KMS-11 (cell line): ENCODE measurements at regions not wholly inside any gene's neighbourhood (a gene's known extent, or its start where the extent isn't known, plus 50 kb on each side); places are given as distances from the start of the nearest gene placed in this dataset.

Experiments used
- H2AFZ ChIP-seq: fragments of 200-600 bp; sonication (generic); 2 replicates; pipeline ENCODE4 v1.6.1; 2016; ENCODE audit warnings: antibody characterized with exemption, mixed run types, low read depth
- H3K27ac ChIP-seq: fragments of 200-600 bp; sonication (generic); 2 replicates; pipeline ENCODE4 v1.6.1; 2016; ENCODE audit warnings: mild to moderate bottlenecking, mixed run types
- H3K27me3 ChIP-seq: fragments of 200-600 bp; sonication (generic); 2 replicates; pipeline ENCODE4 v1.6.1; 2017; ENCODE audit warnings: mild to moderate bottlenecking, low read depth, mixed run types, moderate library complexity; ENCODE audit not compliant: insufficient read depth
- H3K36me3 ChIP-seq: fragments of 200-600 bp; sonication (generic); 2 replicates; pipeline ENCODE4 v1.6.1; 2017; ENCODE audit warnings: mild to moderate bottlenecking, mixed run types; ENCODE audit not compliant: insufficient read depth
- H3K4me1 ChIP-seq: fragments of 200-600 bp; sonication (generic); 2 replicates; pipeline ENCODE4 v1.6.1; 2016; ENCODE audit warnings: mild to moderate bottlenecking, low read depth, mixed run types; ENCODE audit not compliant: poor library complexity, severe bottlenecking
- H3K4me2 ChIP-seq: fragments of 200-600 bp; sonication (generic); 2 replicates; pipeline ENCODE4 v1.7.0; 2016; ENCODE audit warnings: mild to moderate bottlenecking, mixed run types
- H3K4me3 ChIP-seq: fragments of 200-600 bp; sonication (generic); IDR thresholded peaks from 2 replicates; pipeline ENCODE4 v1.6.1; 2017; ENCODE audit warnings: low read depth, low read length, mixed read lengths; ENCODE audit not compliant: insufficient read depth
- H3K79me2 ChIP-seq: fragments of 200-600 bp; sonication (generic); 2 replicates; pipeline ENCODE4 v1.6.1; 2016; ENCODE audit warnings: low read depth, mixed run types; ENCODE audit not compliant: insufficient read depth
- H3K9ac ChIP-seq: fragments of 200-600 bp; sonication (generic); 2 replicates; pipeline ENCODE4 v1.6.1; 2016; ENCODE audit warnings: mild to moderate bottlenecking, mixed run types
- H4K20me1 ChIP-seq: fragments of 200-600 bp; sonication (generic); 2 replicates; pipeline ENCODE4 v1.6.1; 2016; ENCODE audit warnings: mild to moderate bottlenecking, mixed run types; ENCODE audit not compliant: insufficient read depth
- CTCF ChIP-seq: fragments of 200-600 bp; sonication (generic); conservative IDR thresholded peaks from 2 replicates; pipeline ENCODE4 v1.6.1; 2017; ENCODE audit warnings: low read depth, mild to moderate bottlenecking, antibody characterized with exemption, low read length, moderate library complexity, mixed read lengths

DNA sequence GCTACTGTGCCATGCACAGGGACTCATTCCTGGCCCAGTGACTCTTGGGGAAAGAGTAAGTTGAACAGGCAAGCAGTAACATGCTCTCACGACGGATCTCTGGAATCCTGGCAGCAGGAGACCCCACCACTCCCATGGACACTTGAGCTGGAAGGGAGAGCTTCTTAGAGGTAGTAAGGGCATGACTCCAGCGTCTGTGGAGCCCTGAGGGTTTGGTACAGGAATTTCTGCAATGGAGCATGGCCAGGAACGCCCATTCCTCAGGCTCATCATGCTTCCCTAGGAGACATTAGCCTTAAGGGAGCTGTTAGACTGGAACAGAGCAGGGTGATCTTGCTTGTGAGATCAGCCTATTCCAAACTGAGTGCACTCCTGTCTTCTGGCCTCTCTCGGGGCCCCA lies 212.9 kb downstream of the MAT2B start:
- H3K36me3 ChIP-seq, result no peaks in the 10 kb centered on the region
- H3K27me3 ChIP-seq, result no peaks in the 10 kb centered on the region
- no peak overlapping the region for H3K27ac ChIP-seq
- no peak overlapping the region for H2AFZ ChIP-seq
- no peak for TF ChIP-seq CTCF
- no peak overlapping the region for H3K9ac ChIP-seq
- no peak overlapping the region for H3K4me2 ChIP-seq
- H3K4me1 ChIP-seq, result no peaks in the 10 kb centered on the region
- H4K20me1 ChIP-seq, result no peaks in the 10 kb centered on the region
- no peaks in the 10 kb centered on the region for H3K79me2 ChIP-seq
- H3K4me3 ChIP-seq, result no peak overlapping the region

DNA sequence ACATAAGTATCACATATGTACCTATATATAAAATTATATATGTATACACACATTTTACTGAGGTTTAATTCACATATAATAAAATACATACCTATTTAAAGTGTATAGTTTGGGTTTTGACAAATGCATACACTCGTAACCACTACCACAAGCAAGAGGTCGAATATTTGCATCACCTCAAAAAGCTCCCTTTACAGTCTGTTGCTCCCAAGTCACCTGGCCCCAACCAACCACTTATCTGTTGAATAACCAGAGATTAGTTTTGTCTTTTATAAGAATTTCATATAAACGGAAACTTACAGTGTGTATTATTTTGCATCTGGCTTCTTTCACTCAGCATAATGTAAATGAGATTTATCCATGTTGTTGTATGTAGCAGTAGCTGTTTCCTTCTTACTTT lies 218.9 kb downstream of the MAT2B start:
- Histone ChIP-seq H3K9ac (no peak overlapping the region), H3K4me2 (no peak overlapping the region), H3K27me3 (no peaks in the 10 kb centered on the region), H3K4me3 (no peak overlapping the region), H3K27ac (no peak overlapping the region), H3K79me2 (no peaks in the 10 kb centered on the region), H3K4me1 (no peaks in the 10 kb centered on the region), H4K20me1 (no peaks in the 10 kb centered on the region), H3K36me3 (no peaks in the 10 kb centered on the region), H2AFZ (no peak overlapping the region)
- no peak for TF ChIP-seq CTCF

GRCh38 chr5:163727028-163727427 lies 221.6 kb downstream of the MAT2B start:
- Histone ChIP-seq H2AFZ (no peak overlapping the region), H4K20me1 (no peaks in the 10 kb centered on the region), H3K4me1 (no peaks in the 10 kb centered on the region), H3K4me3 (no peak overlapping the region), H3K27me3 (no peaks in the 10 kb centered on the region), H3K4me2 (no peak overlapping the region), H3K9ac (no peak overlapping the region), H3K27ac (no peak overlapping the region), H3K36me3 (no peaks in the 10 kb centered on the region), H3K79me2 (no peaks in the 10 kb centered on the region)
- TF ChIP-seq CTCF, result no peak

DNA sequence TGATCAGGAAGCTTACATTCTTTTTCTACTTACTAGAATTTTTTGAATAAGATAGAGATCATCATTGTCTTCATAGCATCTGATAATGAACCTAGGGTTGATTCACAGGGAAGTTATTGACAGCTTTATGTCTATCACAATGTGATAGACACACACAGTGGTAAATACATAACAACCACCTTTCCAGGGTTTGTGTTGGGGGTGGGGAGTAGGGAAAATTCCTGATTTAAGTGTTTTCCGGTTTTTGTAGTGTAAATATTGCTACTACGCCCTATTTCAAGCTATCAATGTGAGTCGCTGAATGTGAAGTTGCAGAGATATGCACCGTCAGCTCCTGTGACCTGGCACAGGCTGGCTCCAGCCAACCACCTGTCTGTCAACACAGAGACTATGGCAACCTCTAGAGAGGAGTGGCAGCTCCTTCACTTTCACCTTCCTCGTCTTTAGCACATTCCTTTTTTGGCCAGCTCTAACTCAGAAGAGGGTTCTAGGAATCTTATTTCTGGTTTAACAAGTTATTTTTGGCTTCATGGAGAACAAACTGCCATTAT lies 224.9 kb downstream of the MAT2B start:
- Histone ChIP-seq H3K27ac (no peak overlapping the region), H3K36me3 (no peaks in the 10 kb centered on the region), H2AFZ (no peak overlapping the region), H3K9ac (no peak overlapping the region), H4K20me1 (no peaks in the 10 kb centered on the region), H3K79me2 (no peaks in the 10 kb centered on the region), H3K4me2 (no peak overlapping the region), H3K27me3 (no peaks in the 10 kb centered on the region), H3K4me3 (no peak overlapping the region), H3K4me1 (no peaks in the 10 kb centered on the region)
- TF ChIP-seq CTCF, result no peak
